ENCODE measurements at regions not wholly inside any gene's neighbourhood (a gene's known extent, or its start where the extent isn't known, plus 50 kb on each side); places are given as distances from the start of the nearest gene placed in this dataset.

GRCh38 chr2:120425014-120425413 is 79.1 kb downstream of the INHBB start:
- no peak for DNase-seq (ENCODE audit: low spot score)

GRCh38 chr2:120428748-120429147 is 82.8 kb downstream of the INHBB start:
- DNase-seq (ENCODE audit: low spot score) = no peak

- no peak for DNase-seq (ENCODE audit: low spot score)
These were observed 83.9 kb downstream of the INHBB start for GRCh38 chr2:120429586-120430500.

GRCh38 chr2:120430501-120430830 is 84.5 kb downstream of the INHBB start:
- DNase-seq (ENCODE audit: low spot score) = no peak

GRCh38 chr2:120430957-120431356 is 85.0 kb downstream of the INHBB start:
- no peak for DNase-seq (ENCODE audit: low spot score)

GRCh38 chr2:120431386-120432292 is 85.7 kb downstream of the INHBB start:
- no peak for DNase-seq (ENCODE audit: low spot score)

GRCh38 chr2:120432293-120432975 is 86.5 kb downstream of the INHBB start:
- no peak for DNase-seq (ENCODE audit: low spot score)

- DNase-seq (ENCODE audit: low spot score) = no peak
These were observed 87.3 kb downstream of the INHBB start for GRCh38 chr2:120432976-120433815.

- no peak for DNase-seq (ENCODE audit: low spot score)
These were observed 87.9 kb downstream of the INHBB start for GRCh38 chr2:120433816-120434290.

GRCh38 chr2:120434492-120435308 is 88.8 kb downstream of the INHBB start:
- no peak for DNase-seq (ENCODE audit: low spot score)

GRCh38 chr2:120435671-120436459 is 89.9 kb downstream of the INHBB start:
- DNase-seq (ENCODE audit: low spot score) = no peak

- DNase-seq (ENCODE audit: low spot score) = no peak
These were observed 90.5 kb downstream of the INHBB start for GRCh38 chr2:120436460-120436739.

- DNase-seq (ENCODE audit: low spot score) = no peak
These were observed 91.1 kb downstream of the INHBB start for GRCh38 chr2:120436885-120437603.

- no peak for DNase-seq (ENCODE audit: low spot score)
These were observed 91.7 kb downstream of the INHBB start for GRCh38 chr2:120437604-120438000.

GRCh38 chr2:120438301-120439066 is 92.5 kb downstream of the INHBB start:
- DNase-seq (ENCODE audit: low spot score) = no peak

- no peak for DNase-seq (ENCODE audit: low spot score)
These were observed 93.1 kb downstream of the INHBB start for GRCh38 chr2:120439067-120439368.

GRCh38 chr2:120439637-120440384 is 93.9 kb downstream of the INHBB start:
- no peak for DNase-seq (ENCODE audit: low spot score)

All from hepatic stellate cell (primary cell).